ENCODE measurements at regions not wholly inside any gene's neighbourhood (a gene's known extent, or its start where the extent isn't known, plus 50 kb on each side); places are given as distances from the start of the nearest gene placed in this dataset.

- TF ChIP-seq TAF1 (IDR thresholded peaks at IDR 0.05; ENCODE audit: borderline replicate concordance, low read depth, low read length) = no peak
- no peak for TF ChIP-seq STAT1 (conservative IDR thresholded peaks at IDR 0.05)
- TF ChIP-seq ELK1 (IDR thresholded peaks at IDR 0.05; ENCODE audit: low read depth, low read length) = no peak
Observed at GRCh38 chr4:137309424-137309823, 222.9 kb downstream of the PCDH18 start (continued).

- no peaks in the 10 kb centered on the region for H3K36me3 ChIP-seq (ENCODE audit: control insufficient read depth in 2 of 2, insufficient read depth in 2 of 2, low read length in 1 of 2)
- H3K27me3 ChIP-seq (replicated peaks in 1 of 2; ENCODE audit: control insufficient read depth in 2 of 2, insufficient read depth in 2 of 2, low read length in 1 of 2) = no peaks in the 10 kb centered on the region
- no peak overlapping the region for H3K27ac ChIP-seq (ENCODE audit: control insufficient read depth, insufficient read depth)
- RAD21 ChIA-PET (ENCODE audit: unreplicated experiment) = no interaction called here
- BruUV-seq (replicated peaks) = no TSS peak
- no peak for TF ChIP-seq EP300 (IDR thresholded peaks at IDR 0.05; ENCODE audit: borderline replicate concordance in 1 of 2, control insufficient read depth in 1 of 2, low read depth in 2 of 2, low read length in 2 of 2)
- TF ChIP-seq MEF2B (IDR thresholded peaks at IDR 0.05; ENCODE audit: partially characterized antibody, poor library complexity, severe bottlenecking) = no peak
- no peak for TF ChIP-seq IRF3 (IDR thresholded peaks at IDR 0.05)
- no peak for TF ChIP-seq BACH1 (IDR thresholded peaks at IDR 0.05; ENCODE audit: borderline replicate concordance)
- no peak for TF ChIP-seq RAD51 (IDR thresholded peaks at IDR 0.05)
- no peak for TF ChIP-seq USF2 (IDR thresholded peaks at IDR 0.05; ENCODE audit: borderline replicate concordance, low read depth, low read length)
- TF ChIP-seq RELA (IDR thresholded peaks at IDR 0.05; ENCODE audit: borderline replicate concordance, partially characterized antibody) = no peak
- TF ChIP-seq ASH2L (IDR thresholded peaks at IDR 0.05; ENCODE audit: borderline replicate concordance, low read depth) = no peak
- no peak for TF ChIP-seq ATF3 (IDR thresholded peaks at IDR 0.05; ENCODE audit: borderline replicate concordance, extremely low read depth, low read depth, low read length)
- no peak for TF ChIP-seq MAX (IDR thresholded peaks at IDR 0.05; ENCODE audit: low read depth, low read length)
- TF ChIP-seq BCL11A (IDR thresholded peaks at IDR 0.05; ENCODE audit: low read depth, low read length) = no peak
- TF ChIP-seq MTA2 (IDR thresholded peaks at IDR 0.05; ENCODE audit: low read depth) = no peak
- no peak for TF ChIP-seq SUPT20H (IDR thresholded peaks at IDR 0.05; ENCODE audit: borderline replicate concordance, control insufficient read depth, low read depth, low read length)
- TF ChIP-seq MYC (IDR thresholded peaks at IDR 0.05; ENCODE audit: insufficient read depth, insufficient read length, insufficient replicate concordance, low read length, severe bottlenecking) = no peak
- no peaks in the 10 kb centered on the region for H4K20me1 ChIP-seq (ENCODE audit: control insufficient read depth, insufficient read depth)
- SMC1A ChIA-PET (ENCODE audit: uncharacterized antibody, unreplicated experiment) = no interaction called here
- in situ Hi-C loops (cut with MboI) = no loop called here
- CTCF ChIA-PET = no interaction called here
- H2AFZ ChIP-seq (ENCODE audit: control insufficient read depth, low read depth, low read length) = no peak overlapping the region
- H3K4me1 ChIP-seq (ENCODE audit: control insufficient read depth, insufficient read depth, low read length) = no peaks in the 10 kb centered on the region
- FAIRE-seq (no peak), DNase-seq (ENCODE audit: low read depth, low spot score) (no peak), ATAC-seq (no peak)
- no peak overlapping the region for H3K4me2 ChIP-seq (ENCODE audit: control insufficient read depth, insufficient read depth)
- no peaks in the 10 kb centered on the region for H3K9me3 ChIP-seq (replicated peaks; ENCODE audit: control insufficient read depth, insufficient read depth, low read length)
- intact Hi-C loops (cut with micrococcal nuclease; ENCODE audit: unreplicated experiment) = no loop called here
- H3K9ac ChIP-seq (ENCODE audit: control insufficient read depth, insufficient read depth, low read length) = no peak overlapping the region
- POLR2A ChIA-PET = no interaction called here
- no peaks in the 10 kb centered on the region for H3K79me2 ChIP-seq (ENCODE audit: control insufficient read depth, insufficient read depth, low read length)
- H3K4me3 ChIP-seq = no peak overlapping the region
Observed at GRCh38 chr4:137307806-137308205, 224.5 kb downstream of the PCDH18 start.
